Adrenal gland (tissue), 9 donors: ENCODE measurements at regions not wholly inside any gene's neighbourhood (a gene's known extent, or its start where the extent isn't known, plus 50 kb on each side); places are given as distances from the start of the nearest gene placed in this dataset.

Source experiments
- DNase-seq, 7 donors: peaks; one replicate each; pipeline ENCODE4 v3.0.0-alpha.2; 2019 to 2020
- H3K27ac ChIP-seq, 5 donors: fragments of 200-600 bp; sonication (generic) in 4 of 5; 1 replicate in 3 of 5; 2 replicates in 2 of 5; pipeline versions ENCODE4 v1.5.1 to v1.8.0; 2016 to 2020; ENCODE audit warnings: mild to moderate bottlenecking in 1 of 5
- H3K27me3 ChIP-seq: fragments of 200-600 bp; 2 replicates; pipeline ENCODE4 v1.8.0; 2021
- H3K36me3 ChIP-seq, 2 donors: fragments of 200-600 bp; replicated peaks in 1 of 2; 1 replicate in 1 of 2; 2 replicates in 1 of 2; pipeline versions ENCODE4 v1.5.1 to v1.8.0; 2018 to 2022
- H3K4me1 ChIP-seq, 2 donors: fragments of 200-600 bp; replicated peaks in 1 of 2; 1 replicate in 1 of 2; 2 replicates in 1 of 2; pipeline versions ENCODE4 v1.5.1 to v1.8.0; 2018 to 2021
- H3K4me3 ChIP-seq, 4 donors: fragments of 200-600 bp; sonication (generic) in 3 of 4; one replicate each; pipeline ENCODE4 v1.5.1; 2016 to 2018
- H3K9me3 ChIP-seq, 3 donors: fragments of 200-600 bp; sonication (generic) in 1 of 3; replicated peaks in 1 of 3; 1 replicate in 2 of 3; 2 replicates in 1 of 3; pipeline versions ENCODE4 v1.5.1 to v1.8.0; 2016 to 2021
- CTCF ChIP-seq, 6 experiments: fragments of 450-650 bp in 4 of 6; fragments of 200-600 bp in 2 of 6; sonication (generic) in 1 of 6; IDR thresholded peaks; 1 replicate in 5 of 6; 2 replicates in 1 of 6; pipeline versions ENCODE4 v1.5.1 to v1.8.0; 2016 to 2021; ENCODE audit warnings: antibody characterized with exemption in 6 of 6, mild to moderate bottlenecking in 2 of 6, moderate library complexity in 1 of 6
- POLR2A ChIP-seq, 2 donors: fragments of 450-650 bp; IDR thresholded peaks; one replicate each; pipeline ENCODE4 v1.6.1; 2017; ENCODE audit warnings: antibody characterized with exemption in 2 of 2, mild to moderate bottlenecking in 2 of 2, moderate library complexity in 1 of 2
- WGBS, 4 donors: extraction: QIAGEN DNeasy Blood & Tissue Kit in 2 of 4; methylation state at CpG; one replicate each; pipeline versions ENCODE4 v1.1.5 to v1.1.7; 2013 to 2017; 5-methylcytosine and 5-hydroxymethylcytosine counted together
- intact Hi-C, 2 donors: fragments of 100-400 bp; cut with DNase I; formaldehyde crosslinking; loops; one replicate each; pipeline versions ENCODE4 v1.14.1 to v1.15.0; 2022 to 2023
- donor health status: healthy with polysubstance abuse.
- donor health status: Bipolar disorder and iron deficiency.
- donor health status: DM: yes; HTN: yes; CAD: no.
- donor health status: DM: no; HTN: no; CAD: no.
- donor health status: DM: no; HTN: no; CAD: no.

GRCh38 chr7:156450473-156450872 is 190.1 kb upstream of the RNF32 start:
- Histone ChIP-seq H3K27ac (no peak overlapping the region), H3K4me1 (no peaks in the 10 kb centered on the region), H3K27me3 (no peaks in the 10 kb centered on the region), H3K9me3 (no peaks in the 10 kb centered on the region), H3K4me3 (no peak overlapping the region), H3K36me3 (no peaks in the 10 kb centered on the region)
- TF ChIP-seq CTCF (IDR thresholded peaks at IDR 0.05) (no peak), POLR2A (IDR thresholded peaks at IDR 0.05) (no peak)
- no peak for DNase-seq
- WGBS, 4 donors: 71 to 82% (median 78%) methylated on average over 3 of the region's 3 CpGs
- intact Hi-C loops: no loop called here

GRCh38 chr7:156448918-156449317 is 191.7 kb upstream of the RNF32 start:
- Histone ChIP-seq H3K27ac (no peak overlapping the region), H3K4me3 (no peak overlapping the region), H3K4me1 (no peaks in the 10 kb centered on the region), H3K27me3 (no peaks in the 10 kb centered on the region), H3K9me3 (no peaks in the 10 kb centered on the region), H3K36me3 (no peaks in the 10 kb centered on the region)
- TF ChIP-seq POLR2A (IDR thresholded peaks at IDR 0.05) (no peak), CTCF (IDR thresholded peaks at IDR 0.05) (no peak)
- no peak for DNase-seq
- WGBS, 4 donors: 75 to 90% (median 84%) methylated on average over 1 of the region's 1 CpG
- intact Hi-C loops: no loop called here

- H3K9me3 ChIP-seq: no peaks in the 10 kb centered on the region
- DNase-seq: no peak
- no peak overlapping the region for H3K27ac ChIP-seq
- H3K36me3 ChIP-seq: no peaks in the 10 kb centered on the region
- H3K4me1 ChIP-seq: no peaks in the 10 kb centered on the region
- no peaks in the 10 kb centered on the region for H3K27me3 ChIP-seq
- no peak for TF ChIP-seq CTCF (IDR thresholded peaks at IDR 0.05)
- no peak for TF ChIP-seq POLR2A (IDR thresholded peaks at IDR 0.05)
- H3K4me3 ChIP-seq: no peak overlapping the region
- intact Hi-C loops: no loop called here
Observed at GRCh38 chr7:156446990-156447389, 193.6 kb upstream of the RNF32 start.

GRCh38 chr7:156445997-156446761 is 194.4 kb upstream of the RNF32 start:
- intact Hi-C loops: no loop called here
- Histone ChIP-seq H3K9me3 (no peaks in the 10 kb centered on the region), H3K4me3 (no peak overlapping the region), H3K27ac (no peak overlapping the region), H3K4me1 (no peaks in the 10 kb centered on the region), H3K27me3 (no peaks in the 10 kb centered on the region), H3K36me3 (no peaks in the 10 kb centered on the region)
- TF ChIP-seq CTCF (IDR thresholded peaks at IDR 0.05): no peak
- no peak for TF ChIP-seq POLR2A (IDR thresholded peaks at IDR 0.05)
- 84 to 96% (median 87%) methylated on average over 10 to 16 of the region's 16 CpGs for WGBS, 4 donors
- DNase-seq: no peak
